GM23338 (cell line): ENCODE measurements at regions not wholly inside any gene's neighbourhood (a gene's known extent, or its start where the extent isn't known, plus 50 kb on each side); places are given as distances from the start of the nearest gene placed in this dataset.

ENCODE experiments used
- ATAC-seq: fragments of 200-7000 bp; cut with Tn5 transposase; 3 replicates; pipeline ENCODE4 v1.9.1; 2020
- DNase-seq: peaks from one replicate; pipeline ENCODE4 v3.0.0-alpha.2; 2015; ENCODE audit warnings: low spot score
- H2AFZ ChIP-seq: fragments of 200-600 bp; sonication (generic); 2 replicates; pipeline ENCODE4 v1.8.0; 2016; ENCODE audit warnings: antibody characterized with exemption, mild to moderate bottlenecking, moderate library complexity
- H3F3A ChIP-seq: fragments of 200-600 bp; sonication (generic); replicated peaks from 2 replicates; pipeline ENCODE4 v1.8.0; 2017; ENCODE audit warnings: antibody characterized with exemption, mixed run types, low read depth
- H3K27ac ChIP-seq: fragments of 200-600 bp; sonication (generic); 2 replicates; pipeline ENCODE4 v1.6.1; 2016; ENCODE audit warnings: low read depth
- H3K27me3 ChIP-seq: fragments of 200-600 bp; sonication (generic); 2 replicates; pipeline ENCODE4 v1.8.0; 2016; ENCODE audit warnings: mild to moderate bottlenecking, mixed run types, moderate library complexity; ENCODE audit not compliant: insufficient read depth
- H3K36me3 ChIP-seq: fragments of 200-600 bp; sonication (generic); 2 replicates; pipeline ENCODE4 v1.8.0; 2016; ENCODE audit warnings: mild to moderate bottlenecking; ENCODE audit not compliant: insufficient read depth
- H3K4me1 ChIP-seq: fragments of 200-600 bp; sonication (generic); 2 replicates; pipeline ENCODE4 v1.8.0; 2016; ENCODE audit warnings: mild to moderate bottlenecking, moderate library complexity; ENCODE audit not compliant: insufficient read depth
- H3K4me2 ChIP-seq: fragments of 200-600 bp; sonication (generic); 2 replicates; pipeline ENCODE4 v1.7.1; 2017; ENCODE audit warnings: mixed run types
- H3K4me3 ChIP-seq: fragments of 200-600 bp; sonication (generic); 2 replicates; pipeline ENCODE4 v1.6.1; 2016; ENCODE audit warnings: mixed run types
- H3K79me2 ChIP-seq: fragments of 200-600 bp; sonication (generic); replicated peaks from 2 replicates; pipeline ENCODE4 v1.8.0; 2017; ENCODE audit warnings: mild to moderate bottlenecking; ENCODE audit not compliant: insufficient read depth
- H3K9me2 ChIP-seq: fragments of 200-600 bp; sonication (generic); 2 replicates; pipeline ENCODE4 v1.8.0; 2017; ENCODE audit not compliant: insufficient read depth
- H4K20me1 ChIP-seq: fragments of 200-600 bp; sonication (generic); replicated peaks from 2 replicates; pipeline ENCODE4 v1.8.0; 2017; ENCODE audit warnings: mild to moderate bottlenecking; ENCODE audit not compliant: insufficient read depth
- H3K27ac Mint-ChIP-seq: 2 replicates; pipeline ENCODE4 v1.8.0; 2020; ENCODE audit warnings: inconsistent platforms, mild to moderate bottlenecking, moderate library complexity, mixed read lengths
- H3K27me3 Mint-ChIP-seq: 3 replicates; pipeline ENCODE4 v1.8.0; 2022; ENCODE audit warnings: low read depth, mild to moderate bottlenecking, moderate library complexity, mixed read lengths, inconsistent platforms; ENCODE audit not compliant: insufficient read depth, poor library complexity
- H3K36me3 Mint-ChIP-seq: 3 replicates; pipeline ENCODE4 v1.8.0; 2021; ENCODE audit warnings: low read depth, mild to moderate bottlenecking, inconsistent platforms, moderate library complexity, mixed read lengths
- H3K4me1 Mint-ChIP-seq: 3 replicates; pipeline ENCODE4 v1.8.0; 2020; ENCODE audit warnings: mild to moderate bottlenecking, inconsistent platforms, mixed read lengths
- H3K4me3 Mint-ChIP-seq: 3 replicates; pipeline ENCODE4 v1.8.0; 2021; ENCODE audit warnings: moderate library complexity, mild to moderate bottlenecking, inconsistent platforms, mixed read lengths
- H3K9me3 Mint-ChIP-seq: 3 replicates; pipeline ENCODE4 v1.8.0; 2020; ENCODE audit warnings: moderate library complexity, mild to moderate bottlenecking, inconsistent platforms, mixed read lengths
- CREB1 ChIP-seq: fragments of 250-450 bp; sonication (Bioruptor Pico); IDR thresholded peaks from 2 replicates; pipeline ENCODE4 v1.5.0; 2020; ENCODE audit warnings: low read depth, mild to moderate bottlenecking, moderate library complexity
- EZH2 ChIP-seq: fragments of 200-600 bp; sonication (generic); IDR thresholded peaks from one replicate; pipeline ENCODE4 v1.8.0; 2017; ENCODE audit warnings: antibody characterized with exemption, mild to moderate bottlenecking, low read depth; ENCODE audit not compliant: unreplicated experiment
- EZH2phosphoT487 ChIP-seq: fragments of 200-600 bp; sonication (generic); IDR thresholded peaks from one replicate; pipeline ENCODE4 v1.8.1; 2018; ENCODE audit warnings: antibody characterized with exemption; ENCODE audit not compliant: unreplicated experiment
- JUNB ChIP-seq: IDR thresholded peaks from one replicate; pipeline ENCODE4 v1.6.1; 2016; ENCODE audit warnings: antibody characterized with exemption; ENCODE audit not compliant: unreplicated experiment
- NANOG ChIP-seq: IDR thresholded peaks from 2 replicates; pipeline ENCODE4 v1.6.1; 2016; ENCODE audit warnings: antibody characterized with exemption, borderline replicate concordance
- POLR2AphosphoS5 ChIP-seq: IDR thresholded peaks from 2 replicates; pipeline ENCODE4 v1.6.1; 2016; ENCODE audit warnings: antibody characterized with exemption, low read depth
- REST ChIP-seq: IDR thresholded peaks from one replicate; pipeline ENCODE4 v1.6.1; 2018; ENCODE audit warnings: antibody characterized with exemption; ENCODE audit not compliant: unreplicated experiment
- ZNF331 ChIP-seq: fragments of 250-450 bp; sonication (Bioruptor Pico); IDR thresholded peaks from 2 replicates; pipeline ENCODE4 v1.5.0; 2020; ENCODE audit warnings: low read depth, mild to moderate bottlenecking, moderate library complexity
- TF ChIP-seq, protein P1 (sequence below): IDR thresholded peaks from 2 replicates; pipeline ENCODE4 v1.6.1; 2016; ENCODE audit warnings: antibody characterized with exemption

GRCh38 chr20:24370249-24370648, 99.2 kb upstream of the SYNDIG1 start (continued):
- TF ChIP-seq NANOG: no peak
- no peak for TF ChIP-seq EZH2phosphoT487
- TF ChIP-seq, protein P1, sequence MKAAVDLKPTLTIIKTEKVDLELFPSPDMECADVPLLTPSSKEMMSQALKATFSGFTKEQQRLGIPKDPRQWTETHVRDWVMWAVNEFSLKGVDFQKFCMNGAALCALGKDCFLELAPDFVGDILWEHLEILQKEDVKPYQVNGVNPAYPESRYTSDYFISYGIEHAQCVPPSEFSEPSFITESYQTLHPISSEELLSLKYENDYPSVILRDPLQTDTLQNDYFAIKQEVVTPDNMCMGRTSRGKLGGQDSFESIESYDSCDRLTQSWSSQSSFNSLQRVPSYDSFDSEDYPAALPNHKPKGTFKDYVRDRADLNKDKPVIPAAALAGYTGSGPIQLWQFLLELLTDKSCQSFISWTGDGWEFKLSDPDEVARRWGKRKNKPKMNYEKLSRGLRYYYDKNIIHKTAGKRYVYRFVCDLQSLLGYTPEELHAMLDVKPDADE: no peak

DNA sequence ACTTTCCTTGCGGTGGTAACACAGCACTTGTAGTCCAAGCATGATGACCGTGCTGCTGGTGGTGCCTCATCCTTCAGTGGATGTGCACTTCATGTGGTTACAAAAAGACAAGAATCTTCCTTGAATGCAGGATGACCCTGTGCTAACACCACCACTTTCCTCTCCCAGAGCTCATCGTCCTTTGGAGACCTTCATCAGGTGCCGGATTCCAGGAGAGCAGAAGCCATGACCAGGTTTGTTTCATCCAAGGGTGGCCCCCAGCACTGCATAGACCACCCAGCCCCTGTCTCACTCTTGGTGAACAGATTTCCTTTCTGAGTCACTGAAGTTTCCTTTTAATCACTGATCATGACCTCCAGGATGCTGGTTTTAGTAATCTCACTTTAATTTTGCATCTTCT, 101.2 kb upstream of the SYNDIG1 start:
- DNase-seq (no peak), ATAC-seq (no peak)
- Histone ChIP-seq H3K79me2 (no peaks in the 10 kb centered on the region), H3K4me2 (no peak overlapping the region), H3F3A (no peaks in the 10 kb centered on the region), H3K27ac (no peak overlapping the region), H3K4me3 (no peak overlapping the region), H2AFZ (no peak overlapping the region), H3K9me2 (peaks cover 3% of the 10 kb centered on the region; the same call in 1 of the 2 replicates), H4K20me1 (no peaks in the 10 kb centered on the region), H3K27me3 (no peaks in the 10 kb centered on the region), H3K36me3 (no peaks in the 10 kb centered on the region), H3K4me1 (0 out of 2 replicates have a peak, but pooled peaks cover 9% of the 10 kb centered on the region)
- Mint-ChIP-seq H3K4me1 (peaks cover 9% of the 10 kb centered on the region), H3K27ac (no peak overlapping the region), H3K4me3 (no peak overlapping the region), H3K27me3 (no peaks in the 10 kb centered on the region), H3K36me3 (no peaks in the 10 kb centered on the region), H3K9me3 (no peaks in the 10 kb centered on the region; the same call in 2 of the 3 replicates)
- TF ChIP-seq REST (no peak), EZH2 (no peak), ZNF331 (CRISPR knock-in tag) (no peak), POLR2AphosphoS5 (no peak), JUNB (no peak), CREB1 (CRISPR knock-in tag) (no peak)
- TF ChIP-seq, protein P1: no peak
